GM23338 (cell line): ENCODE measurements at regions not wholly inside any gene's neighbourhood (a gene's known extent, or its start where the extent isn't known, plus 50 kb on each side); places are given as distances from the start of the nearest gene placed in this dataset.

ENCODE experiments used
- CREB1 ChIP-seq: fragments of 250-450 bp; sonication (Bioruptor Pico); IDR thresholded peaks from 2 replicates; pipeline ENCODE4 v1.5.0; 2020; ENCODE audit warnings: low read depth, mild to moderate bottlenecking, moderate library complexity
- CTCF ChIP-seq, 2 experiments: fragments of 200-600 bp in 1 of 2; sonication (generic) in 1 of 2; conservative IDR thresholded peaks; 2 replicates each; pipeline versions ENCODE4 v1.5.1 to v1.6.1; 2016 to 2017; ENCODE audit warnings: antibody characterized with exemption in 2 of 2, low read depth in 2 of 2, mild to moderate bottlenecking in 2 of 2, moderate library complexity in 1 of 2
- ETS1 ChIP-seq: IDR thresholded peaks from 2 replicates; pipeline ENCODE4 v1.6.1; 2016; ENCODE audit warnings: antibody characterized with exemption
- EZH2 ChIP-seq: fragments of 200-600 bp; sonication (generic); IDR thresholded peaks from one replicate; pipeline ENCODE4 v1.8.0; 2017; ENCODE audit warnings: antibody characterized with exemption, mild to moderate bottlenecking, low read depth; ENCODE audit not compliant: unreplicated experiment
- EZH2phosphoT487 ChIP-seq: fragments of 200-600 bp; sonication (generic); IDR thresholded peaks from one replicate; pipeline ENCODE4 v1.8.1; 2018; ENCODE audit warnings: antibody characterized with exemption; ENCODE audit not compliant: unreplicated experiment
- JUNB ChIP-seq: IDR thresholded peaks from one replicate; pipeline ENCODE4 v1.6.1; 2016; ENCODE audit warnings: antibody characterized with exemption; ENCODE audit not compliant: unreplicated experiment
- NANOG ChIP-seq: IDR thresholded peaks from 2 replicates; pipeline ENCODE4 v1.6.1; 2016; ENCODE audit warnings: antibody characterized with exemption, borderline replicate concordance
- POLR2AphosphoS5 ChIP-seq: IDR thresholded peaks from 2 replicates; pipeline ENCODE4 v1.6.1; 2016; ENCODE audit warnings: antibody characterized with exemption, low read depth
- REST ChIP-seq: IDR thresholded peaks from one replicate; pipeline ENCODE4 v1.6.1; 2018; ENCODE audit warnings: antibody characterized with exemption; ENCODE audit not compliant: unreplicated experiment
- STAT1 ChIP-seq: IDR thresholded peaks from one replicate; pipeline ENCODE4 v1.6.1; 2016; ENCODE audit warnings: antibody characterized with exemption; ENCODE audit not compliant: unreplicated experiment
- ZNF114 ChIP-seq: fragments of 250-450 bp; sonication (Bioruptor Pico); IDR thresholded peaks from 2 replicates; pipeline ENCODE4 v1.5.0; 2020; ENCODE audit warnings: mild to moderate bottlenecking, moderate library complexity
- ZNF331 ChIP-seq: fragments of 250-450 bp; sonication (Bioruptor Pico); IDR thresholded peaks from 2 replicates; pipeline ENCODE4 v1.5.0; 2020; ENCODE audit warnings: low read depth, mild to moderate bottlenecking, moderate library complexity
- ZNF462 ChIP-seq: fragments of 250-450 bp; sonication (Bioruptor Pico); IDR thresholded peaks from 2 replicates; pipeline ENCODE4 v1.5.0; 2020; ENCODE audit warnings: mild to moderate bottlenecking, moderate library complexity

- TF ChIP-seq EZH2phosphoT487: no peak
- TF ChIP-seq CTCF (conservative IDR thresholded peaks at IDR 0.05; ENCODE audit: low read depth in 2 of 2): no peak
- TF ChIP-seq REST: no peak
- no peak for TF ChIP-seq POLR2AphosphoS5
- no peak for TF ChIP-seq EZH2
- no peak for TF ChIP-seq STAT1
- no peak for TF ChIP-seq CREB1 (CRISPR knock-in tag)
- TF ChIP-seq ETS1: no peak
- no peak for TF ChIP-seq ZNF331 (CRISPR knock-in tag)
- no peak for TF ChIP-seq JUNB
- no peak for TF ChIP-seq ZNF114 (CRISPR knock-in tag)
- no peak for TF ChIP-seq NANOG
- TF ChIP-seq ZNF462 (CRISPR knock-in tag): no peak
Observed at GRCh38 chr3:18890449-18890848, 257.9 kb upstream of the KCNH8 start.
